WTC11 (cell line): ENCODE measurements at regions not wholly inside any gene's neighbourhood (a gene's known extent, or its start where the extent isn't known, plus 50 kb on each side); places are given as distances from the start of the nearest gene placed in this dataset.

ENCODE experiments used
- ATAC-seq: fragments of 200-7000 bp; cut with Tn5 transposase; 2 replicates; pipeline ENCODE4 v1.10.0; 2021; ENCODE audit warnings: mild to moderate bottlenecking, moderate library complexity
- CTCF ChIA-PET: fragments of 300-600 bp; sonication (Branson Sonifier 250); formaldehyde crosslinking; loops from one replicate; lab custom pipeline; 2021; ENCODE audit warnings: antibody characterized with exemption; lab: Charles Lee
- POLR2A ChIA-PET: fragments of 350-600 bp; sonication (Branson Sonifier 250); formaldehyde crosslinking; loops from one replicate; lab custom pipeline; 2021; ENCODE audit warnings: antibody characterized with exemption; lab: Charles Lee
- DNase-seq: peaks from one replicate; pipeline ENCODE4 v3.0.0; 2021; ENCODE audit warnings: low spot score
- H3K27ac Mint-ChIP-seq: 2 replicates; pipeline ENCODE4 v1.8.0; 2021; ENCODE audit warnings: mixed read lengths
- H3K27me3 Mint-ChIP-seq: 2 replicates; pipeline ENCODE4 v1.8.0; 2021; ENCODE audit warnings: low read depth, mild to moderate bottlenecking, moderate library complexity, mixed read lengths
- H3K36me3 Mint-ChIP-seq: 2 replicates; pipeline ENCODE4 v1.8.0; 2021; ENCODE audit warnings: mixed read lengths
- H3K4me1 Mint-ChIP-seq: 2 replicates; pipeline ENCODE4 v1.8.0; 2022; ENCODE audit warnings: mixed read lengths
- H3K4me3 Mint-ChIP-seq: 2 replicates; pipeline ENCODE4 v1.8.0; 2021; ENCODE audit warnings: mild to moderate bottlenecking, moderate library complexity, mixed read lengths
- H3K9me3 Mint-ChIP-seq: 2 replicates; pipeline ENCODE4 v1.8.0; 2021; ENCODE audit warnings: mixed read lengths
- CBFB ChIP-seq: sonication (generic); formaldehyde crosslinking; IDR thresholded peaks from 2 replicates; pipeline ENCODE4 v1.8.1; 2022; ENCODE audit warnings: mild to moderate bottlenecking, low read depth, missing genetic modification reagents
- CREM ChIP-seq: sonication (generic); formaldehyde crosslinking; IDR thresholded peaks from 2 replicates; pipeline ENCODE4 v1.8.1; 2022; ENCODE audit warnings: mild to moderate bottlenecking, missing genetic modification reagents, moderate library complexity
- FOXJ3 ChIP-seq: sonication (generic); formaldehyde crosslinking; IDR thresholded peaks from 2 replicates; pipeline ENCODE4 v1.9.0; 2021; ENCODE audit warnings: missing genetic modification reagents, mild to moderate bottlenecking, borderline replicate concordance
- FOXK1 ChIP-seq: sonication (generic); formaldehyde crosslinking; IDR thresholded peaks from 2 replicates; pipeline ENCODE4 v1.8.0; 2022; ENCODE audit warnings: mild to moderate bottlenecking, moderate library complexity, missing genetic modification reagents
- GRHL2 ChIP-seq: fragments of 250-450 bp; sonication (Bioruptor Pico); IDR thresholded peaks from 2 replicates; pipeline ENCODE4 v1.8.0; 2022; ENCODE audit warnings: mild to moderate bottlenecking, moderate library complexity; ENCODE audit not compliant: insufficient replicate concordance, severe bottlenecking
- HMGA2 ChIP-seq: fragments of 250-450 bp; sonication (Bioruptor Pico); IDR thresholded peaks from 2 replicates; pipeline ENCODE4 v1.4.0; 2021; ENCODE audit warnings: mild to moderate bottlenecking, moderate library complexity
- IRF2 ChIP-seq: sonication (generic); formaldehyde crosslinking; IDR thresholded peaks from 2 replicates; pipeline ENCODE4 v1.8.0; 2022; ENCODE audit warnings: low read depth, missing genetic modification reagents, borderline replicate concordance
- JAZF1 ChIP-seq: fragments of 250-450 bp; sonication (Bioruptor Pico); IDR thresholded peaks from 2 replicates; pipeline ENCODE4 v1.9.0; 2021; ENCODE audit warnings: moderate library complexity, mild to moderate bottlenecking, inconsistent platforms
- NFE2L1 ChIP-seq: sonication (generic); formaldehyde crosslinking; IDR thresholded peaks from 2 replicates; pipeline ENCODE4 v1.8.1; 2023; ENCODE audit warnings: missing genetic modification reagents
- NR1H2 ChIP-seq: sonication (generic); formaldehyde crosslinking; IDR thresholded peaks from 2 replicates; pipeline ENCODE4 v1.9.0; 2021; ENCODE audit warnings: mild to moderate bottlenecking, moderate library complexity, missing genetic modification reagents
- NR3C1 ChIP-seq: sonication (generic); formaldehyde crosslinking; conservative IDR thresholded peaks from 2 replicates; pipeline ENCODE4 v1.8.1; 2023; ENCODE audit warnings: low read depth, mild to moderate bottlenecking, missing genetic modification reagents
- SMAD4 ChIP-seq: sonication (generic); formaldehyde crosslinking; IDR thresholded peaks from 2 replicates; pipeline ENCODE4 v1.8.0; 2022; ENCODE audit warnings: mild to moderate bottlenecking, missing genetic modification reagents
- SOX15 ChIP-seq: fragments of 250-450 bp; sonication (Bioruptor Pico); IDR thresholded peaks from 2 replicates; pipeline ENCODE4 v1.9.0; 2021; ENCODE audit warnings: mild to moderate bottlenecking
- SP1 ChIP-seq: sonication (generic); formaldehyde crosslinking; conservative IDR thresholded peaks from 2 replicates; pipeline ENCODE4 v1.8.1; 2022; ENCODE audit warnings: missing genetic modification reagents
- TEAD4 ChIP-seq: sonication (generic); formaldehyde crosslinking; IDR thresholded peaks from 2 replicates; pipeline ENCODE4 v1.8.0; 2022; ENCODE audit warnings: mild to moderate bottlenecking, missing genetic modification reagents
- ZNF121 ChIP-seq: sonication (generic); formaldehyde crosslinking; IDR thresholded peaks from 2 replicates; pipeline ENCODE4 v1.8.0; 2023; ENCODE audit warnings: missing genetic modification reagents
- TF ChIP-seq, protein P1 (sequence below): sonication (generic); formaldehyde crosslinking; IDR thresholded peaks from 2 replicates; pipeline ENCODE4 v1.8.1; 2022; ENCODE audit warnings: mild to moderate bottlenecking, missing genetic modification reagents, moderate library complexity, borderline replicate concordance
- TF ChIP-seq, protein P2 (sequence below): sonication (generic); formaldehyde crosslinking; IDR thresholded peaks from 2 replicates; pipeline ENCODE4 v1.8.1; 2023; ENCODE audit warnings: mild to moderate bottlenecking, moderate library complexity, missing genetic modification reagents
- TF ChIP-seq, protein P3 (sequence below): sonication (generic); formaldehyde crosslinking; IDR thresholded peaks from 2 replicates; pipeline ENCODE4 v1.8.0; 2022; ENCODE audit warnings: mild to moderate bottlenecking, missing genetic modification reagents
- TF ChIP-seq, protein P4 (sequence below): sonication (generic); formaldehyde crosslinking; IDR thresholded peaks from 2 replicates; pipeline ENCODE4 v1.8.1; 2023; ENCODE audit warnings: mild to moderate bottlenecking, missing genetic modification reagents, moderate library complexity
- TF ChIP-seq, protein P5 (sequence below): sonication (generic); formaldehyde crosslinking; IDR thresholded peaks from 2 replicates; pipeline ENCODE4 v1.8.1; 2022; ENCODE audit warnings: low read depth, mild to moderate bottlenecking, moderate library complexity, missing genetic modification reagents, borderline replicate concordance
- TF ChIP-seq, protein P6 (sequence below): sonication (generic); formaldehyde crosslinking; IDR thresholded peaks from 2 replicates; pipeline ENCODE4 v1.8.1; 2023; ENCODE audit warnings: mild to moderate bottlenecking, missing genetic modification reagents

DNA sequence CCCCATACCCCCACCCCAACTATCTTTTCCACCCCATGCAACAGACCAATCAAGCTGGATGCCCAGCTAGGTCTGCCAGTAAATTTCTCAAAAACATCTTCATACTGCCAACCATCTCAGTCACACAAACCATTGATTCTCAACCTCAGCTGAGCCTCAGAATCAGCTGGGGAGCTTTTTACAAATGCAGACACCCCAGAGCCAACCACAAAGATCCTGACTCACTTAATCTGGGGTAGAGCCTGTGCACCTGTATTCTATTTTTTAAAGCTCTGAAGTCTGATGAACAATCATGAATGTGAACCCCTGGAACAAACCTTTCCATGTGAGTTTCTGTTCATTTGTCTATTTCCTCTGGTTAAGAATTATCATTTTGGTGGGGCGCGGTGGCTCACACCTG lies 66.0 kb downstream of the ZNF281 start:
- no peak overlapping the region for H3K4me3 Mint-ChIP-seq
- H3K4me1 Mint-ChIP-seq, result peaks cover 15% of the 10 kb centered on the region
- TF ChIP-seq SMAD4 (CRISPR knock-in tag), result no peak
- TF ChIP-seq IRF2 (CRISPR knock-in tag), result no peak
- TF ChIP-seq, protein P1, sequence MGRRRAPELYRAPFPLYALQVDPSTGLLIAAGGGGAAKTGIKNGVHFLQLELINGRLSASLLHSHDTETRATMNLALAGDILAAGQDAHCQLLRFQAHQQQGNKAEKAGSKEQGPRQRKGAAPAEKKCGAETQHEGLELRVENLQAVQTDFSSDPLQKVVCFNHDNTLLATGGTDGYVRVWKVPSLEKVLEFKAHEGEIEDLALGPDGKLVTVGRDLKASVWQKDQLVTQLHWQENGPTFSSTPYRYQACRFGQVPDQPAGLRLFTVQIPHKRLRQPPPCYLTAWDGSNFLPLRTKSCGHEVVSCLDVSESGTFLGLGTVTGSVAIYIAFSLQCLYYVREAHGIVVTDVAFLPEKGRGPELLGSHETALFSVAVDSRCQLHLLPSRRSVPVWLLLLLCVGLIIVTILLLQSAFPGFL, result no peak
- TF ChIP-seq, protein P2, sequence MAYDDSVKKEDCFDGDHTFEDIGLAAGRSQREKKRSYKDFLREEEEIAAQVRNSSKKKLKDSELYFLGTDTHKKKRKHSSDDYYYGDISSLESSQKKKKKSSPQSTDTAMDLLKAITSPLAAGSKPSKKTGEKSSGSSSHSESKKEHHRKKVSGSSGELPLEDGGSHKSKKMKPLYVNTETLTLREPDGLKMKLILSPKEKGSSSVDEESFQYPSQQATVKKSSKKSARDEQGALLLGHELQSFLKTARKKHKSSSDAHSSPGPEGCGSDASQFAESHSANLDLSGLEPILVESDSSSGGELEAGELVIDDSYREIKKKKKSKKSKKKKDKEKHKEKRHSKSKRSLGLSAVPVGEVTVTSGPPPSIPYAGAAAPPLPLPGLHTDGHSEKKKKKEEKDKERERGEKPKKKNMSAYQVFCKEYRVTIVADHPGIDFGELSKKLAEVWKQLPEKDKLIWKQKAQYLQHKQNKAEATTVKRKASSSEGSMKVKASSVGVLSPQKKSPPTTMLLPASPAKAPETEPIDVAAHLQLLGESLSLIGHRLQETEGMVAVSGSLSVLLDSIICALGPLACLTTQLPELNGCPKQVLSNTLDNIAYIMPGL (CRISPR knock-in tag), result no peak
- no peak for TF ChIP-seq FOXJ3 (CRISPR knock-in tag)
- no peak for TF ChIP-seq NR3C1 (CRISPR knock-in tag)
- TF ChIP-seq, protein P3, sequence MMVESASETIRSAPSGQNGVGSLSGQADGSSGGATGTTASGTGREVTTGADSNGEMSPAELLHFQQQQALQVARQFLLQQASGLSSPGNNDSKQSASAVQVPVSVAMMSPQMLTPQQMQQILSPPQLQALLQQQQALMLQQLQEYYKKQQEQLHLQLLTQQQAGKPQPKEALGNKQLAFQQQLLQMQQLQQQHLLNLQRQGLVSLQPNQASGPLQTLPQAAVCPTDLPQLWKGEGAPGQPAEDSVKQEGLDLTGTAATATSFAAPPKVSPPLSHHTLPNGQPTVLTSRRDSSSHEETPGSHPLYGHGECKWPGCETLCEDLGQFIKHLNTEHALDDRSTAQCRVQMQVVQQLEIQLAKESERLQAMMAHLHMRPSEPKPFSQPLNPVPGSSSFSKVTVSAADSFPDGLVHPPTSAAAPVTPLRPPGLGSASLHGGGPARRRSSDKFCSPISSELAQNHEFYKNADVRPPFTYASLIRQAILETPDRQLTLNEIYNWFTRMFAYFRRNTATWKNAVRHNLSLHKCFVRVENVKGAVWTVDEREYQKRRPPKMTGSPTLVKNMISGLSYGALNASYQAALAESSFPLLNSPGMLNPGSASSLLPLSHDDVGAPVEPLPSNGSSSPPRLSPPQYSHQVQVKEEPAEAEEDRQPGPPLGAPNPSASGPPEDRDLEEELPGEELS (CRISPR knock-in tag), result no peak
- TF ChIP-seq SP1 (CRISPR knock-in tag), result no peak
- TF ChIP-seq, protein P4, sequence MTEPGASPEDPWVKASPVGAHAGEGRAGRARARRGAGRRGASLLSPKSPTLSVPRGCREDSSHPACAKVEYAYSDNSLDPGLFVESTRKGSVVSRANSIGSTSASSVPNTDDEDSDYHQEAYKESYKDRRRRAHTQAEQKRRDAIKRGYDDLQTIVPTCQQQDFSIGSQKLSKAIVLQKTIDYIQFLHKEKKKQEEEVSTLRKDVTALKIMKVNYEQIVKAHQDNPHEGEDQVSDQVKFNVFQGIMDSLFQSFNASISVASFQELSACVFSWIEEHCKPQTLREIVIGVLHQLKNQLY (CRISPR knock-in tag), result no peak
- no peak for TF ChIP-seq NFE2L1 (CRISPR knock-in tag)
- TF ChIP-seq HMGA2 (CRISPR knock-in tag), result no peak
- TF ChIP-seq JAZF1 (CRISPR knock-in tag), result no peak
- no peak for TF ChIP-seq CBFB (CRISPR knock-in tag)
- no peak for TF ChIP-seq FOXK1 (CRISPR knock-in tag)
- TF ChIP-seq ZNF121 (CRISPR knock-in tag), result no peak
- TF ChIP-seq TEAD4 (CRISPR knock-in tag), result no peak
- DNase-seq (no peak), ATAC-seq (no peak)
- H3K27ac Mint-ChIP-seq, result no peak overlapping the region
- H3K27me3 Mint-ChIP-seq, result no peaks in the 10 kb centered on the region
- peaks cover 4% of the 10 kb centered on the region; the same call in 1 of the 2 replicates for H3K36me3 Mint-ChIP-seq
- CTCF ChIA-PET, result no interaction called here
- POLR2A ChIA-PET, result interaction anchor here (0.6 kb wide), 2 partner anchors 18 to 41 kb away, joined by 3 read pairs; no protein-coding TSS in a partner anchor
- peaks cover 4% of the 10 kb centered on the region; the same call in 1 of the 2 replicates for H3K9me3 Mint-ChIP-seq

DNA sequence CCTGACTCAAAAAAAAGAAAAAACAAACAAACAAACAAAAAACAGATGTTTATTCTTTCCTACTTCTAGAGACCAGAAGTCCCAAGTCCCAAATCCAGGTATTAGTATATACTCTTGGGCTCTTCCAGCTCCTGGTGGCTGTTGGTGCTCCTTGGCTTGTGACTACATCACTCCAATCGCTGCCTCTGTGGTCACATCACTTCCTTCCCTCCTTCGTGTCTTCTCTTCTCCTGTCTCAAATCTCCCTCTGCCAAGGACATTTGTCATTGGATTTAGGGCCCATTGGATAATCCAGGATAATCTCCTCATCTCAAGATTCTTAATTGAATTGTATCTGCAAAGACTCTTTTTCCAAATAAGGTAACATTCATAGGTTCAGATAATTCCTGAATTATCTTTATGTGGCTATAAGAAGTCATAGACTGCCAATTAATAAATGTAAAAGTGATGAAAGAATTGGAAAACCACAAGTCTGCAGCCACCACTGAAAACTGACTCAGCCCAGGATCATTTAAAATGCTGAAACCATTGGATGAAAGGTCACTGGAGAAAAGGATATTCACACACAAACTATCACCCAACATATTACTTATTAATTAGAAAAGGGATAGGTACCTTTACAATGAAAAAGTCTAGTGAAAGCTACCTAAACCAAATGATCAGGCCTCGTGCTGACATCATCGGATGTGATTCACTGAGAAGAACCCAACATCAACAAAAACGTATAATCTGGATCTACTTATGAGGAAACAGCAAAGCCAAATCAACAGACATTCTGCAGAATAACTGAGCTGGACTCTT lies 67.1 kb downstream of the ZNF281 start:
- no peak for ATAC-seq
- peaks cover 4% of the 10 kb centered on the region; the same call in 1 of the 2 replicates for H3K36me3 Mint-ChIP-seq
- no peak for DNase-seq
- peaks cover 4% of the 10 kb centered on the region; the same call in 1 of the 2 replicates for H3K9me3 Mint-ChIP-seq
- H3K4me1 Mint-ChIP-seq, result peaks cover 26% of the 10 kb centered on the region
- no peaks in the 10 kb centered on the region for H3K27me3 Mint-ChIP-seq
- POLR2A ChIA-PET, result interaction anchor here (0.6 to 0.7 kb wide), 2 partner anchors 26 to 39 kb away, joined by 3 to 6 read pairs; no protein-coding TSS in a partner anchor
- H3K4me3 Mint-ChIP-seq, result no peak overlapping the region
- H3K27ac Mint-ChIP-seq, result peak overlapping the region; percentile 30; the same call in 1 of the 2 replicates
- CTCF ChIA-PET, result no interaction called here
- TF ChIP-seq GRHL2 (no peak), CREM (CRISPR knock-in tag) (no peak), SOX15 (CRISPR knock-in tag) (no peak), NR1H2 (CRISPR knock-in tag) (no peak)
- TF ChIP-seq, protein P5, sequence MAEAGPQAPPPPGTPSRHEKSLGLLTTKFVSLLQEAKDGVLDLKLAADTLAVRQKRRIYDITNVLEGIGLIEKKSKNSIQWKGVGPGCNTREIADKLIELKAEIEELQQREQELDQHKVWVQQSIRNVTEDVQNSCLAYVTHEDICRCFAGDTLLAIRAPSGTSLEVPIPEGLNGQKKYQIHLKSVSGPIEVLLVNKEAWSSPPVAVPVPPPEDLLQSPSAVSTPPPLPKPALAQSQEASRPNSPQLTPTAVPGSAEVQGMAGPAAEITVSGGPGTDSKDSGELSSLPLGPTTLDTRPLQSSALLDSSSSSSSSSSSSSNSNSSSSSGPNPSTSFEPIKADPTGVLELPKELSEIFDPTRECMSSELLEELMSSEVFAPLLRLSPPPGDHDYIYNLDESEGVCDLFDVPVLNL (CRISPR knock-in tag), result no peak
- TF ChIP-seq, protein P6, sequence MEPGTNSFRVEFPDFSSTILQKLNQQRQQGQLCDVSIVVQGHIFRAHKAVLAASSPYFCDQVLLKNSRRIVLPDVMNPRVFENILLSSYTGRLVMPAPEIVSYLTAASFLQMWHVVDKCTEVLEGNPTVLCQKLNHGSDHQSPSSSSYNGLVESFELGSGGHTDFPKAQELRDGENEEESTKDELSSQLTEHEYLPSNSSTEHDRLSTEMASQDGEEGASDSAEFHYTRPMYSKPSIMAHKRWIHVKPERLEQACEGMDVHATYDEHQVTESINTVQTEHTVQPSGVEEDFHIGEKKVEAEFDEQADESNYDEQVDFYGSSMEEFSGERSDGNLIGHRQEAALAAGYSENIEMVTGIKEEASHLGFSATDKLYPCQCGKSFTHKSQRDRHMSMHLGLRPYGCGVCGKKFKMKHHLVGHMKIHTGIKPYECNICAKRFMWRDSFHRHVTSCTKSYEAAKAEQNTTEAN (CRISPR knock-in tag), result no peak
